Neutrophil (primary cell): ENCODE measurements at regions not wholly inside any gene's neighbourhood (a gene's known extent, or its start where the extent isn't known, plus 50 kb on each side); places are given as distances from the start of the nearest gene placed in this dataset.

Experiments used
- H3K27ac ChIP-seq: fragments of 200-600 bp; sonication (generic); 2 replicates; pipeline ENCODE4 v1.5.1; 2016; ENCODE audit warnings: mild to moderate bottlenecking, moderate library complexity
- H3K27me3 ChIP-seq: fragments of 200-600 bp; sonication (generic); 2 replicates; pipeline ENCODE4 v1.6.0; 2016; ENCODE audit warnings: mild to moderate bottlenecking
- H3K36me3 ChIP-seq: fragments of 200-600 bp; sonication (generic); 2 replicates; pipeline ENCODE4 v1.5.1; 2017
- H3K4me1 ChIP-seq, 2 experiments: fragments of 200-600 bp in 1 of 2; sonication (generic) in 1 of 2; 1 replicate in 1 of 2; 2 replicates in 1 of 2; pipeline versions ENCODE4 v1.5.1 to v1.6.1; 2013 to 2016; ENCODE audit warnings: low read depth in 1 of 2, low read length in 1 of 2, mild to moderate bottlenecking in 1 of 2, moderate library complexity in 1 of 2; ENCODE audit not compliant: control insufficient read depth in 1 of 2, insufficient read depth in 1 of 2
- H3K4me3 ChIP-seq, 2 experiments: fragments of 200-600 bp in 1 of 2; sonication (generic) in 1 of 2; 1 replicate in 1 of 2; 2 replicates in 1 of 2; pipeline ENCODE4 v1.5.1; 2013 to 2016; ENCODE audit warnings: low read depth in 1 of 2, low read length in 1 of 2, mild to moderate bottlenecking in 1 of 2, moderate library complexity in 1 of 2
- H3K9me3 ChIP-seq: fragments of 200-600 bp; sonication (generic); 2 replicates; pipeline ENCODE4 v1.5.1; 2016
- TF ChIP-seq, protein P1 (sequence below): fragments of 200-600 bp; sonication (generic); IDR thresholded peaks from 2 replicates; pipeline ENCODE4 v1.5.1; 2016; ENCODE audit warnings: antibody characterized with exemption

DNA sequence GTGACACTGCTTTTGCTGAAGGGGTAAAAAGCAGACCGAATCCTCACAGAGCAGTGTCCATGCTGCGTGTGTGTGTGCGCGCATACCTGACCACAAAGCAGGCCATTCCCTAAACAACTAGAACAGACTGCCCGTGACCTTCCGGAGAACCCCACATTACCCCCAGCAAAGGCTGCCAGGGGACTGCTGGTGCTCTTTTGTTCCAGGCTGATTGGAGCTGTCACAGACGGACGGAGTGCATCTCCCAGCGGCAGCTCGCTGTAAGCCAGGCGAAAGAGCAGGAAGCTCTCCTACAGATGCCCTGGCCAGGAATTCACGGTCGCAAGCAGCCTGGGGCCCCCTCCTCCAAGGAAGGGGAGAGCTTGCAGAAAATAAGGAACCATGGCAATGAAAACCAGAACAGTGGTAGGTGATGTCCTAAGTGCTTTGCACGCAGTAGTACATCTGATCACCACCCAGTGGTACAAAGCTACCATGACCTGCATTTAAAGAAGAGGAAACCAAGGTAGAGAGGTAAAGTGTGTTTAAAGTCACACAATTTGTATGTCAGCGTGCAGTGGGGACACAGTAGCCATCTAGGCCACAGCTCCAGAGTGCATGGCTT lies 153.4 kb upstream of the DYNLRB2 start:
- TF ChIP-seq, protein P1, sequence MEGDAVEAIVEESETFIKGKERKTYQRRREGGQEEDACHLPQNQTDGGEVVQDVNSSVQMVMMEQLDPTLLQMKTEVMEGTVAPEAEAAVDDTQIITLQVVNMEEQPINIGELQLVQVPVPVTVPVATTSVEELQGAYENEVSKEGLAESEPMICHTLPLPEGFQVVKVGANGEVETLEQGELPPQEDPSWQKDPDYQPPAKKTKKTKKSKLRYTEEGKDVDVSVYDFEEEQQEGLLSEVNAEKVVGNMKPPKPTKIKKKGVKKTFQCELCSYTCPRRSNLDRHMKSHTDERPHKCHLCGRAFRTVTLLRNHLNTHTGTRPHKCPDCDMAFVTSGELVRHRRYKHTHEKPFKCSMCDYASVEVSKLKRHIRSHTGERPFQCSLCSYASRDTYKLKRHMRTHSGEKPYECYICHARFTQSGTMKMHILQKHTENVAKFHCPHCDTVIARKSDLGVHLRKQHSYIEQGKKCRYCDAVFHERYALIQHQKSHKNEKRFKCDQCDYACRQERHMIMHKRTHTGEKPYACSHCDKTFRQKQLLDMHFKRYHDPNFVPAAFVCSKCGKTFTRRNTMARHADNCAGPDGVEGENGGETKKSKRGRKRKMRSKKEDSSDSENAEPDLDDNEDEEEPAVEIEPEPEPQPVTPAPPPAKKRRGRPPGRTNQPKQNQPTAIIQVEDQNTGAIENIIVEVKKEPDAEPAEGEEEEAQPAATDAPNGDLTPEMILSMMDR = no peak
- H3K4me3 ChIP-seq = no peak overlapping the region
- H3K4me1 ChIP-seq = no peaks in the 10 kb centered on the region
- H3K36me3 ChIP-seq = no peaks in the 10 kb centered on the region
- peaks cover 8% of the 10 kb centered on the region for H3K27me3 ChIP-seq
- no peak overlapping the region for H3K27ac ChIP-seq
- no peaks in the 10 kb centered on the region for H3K9me3 ChIP-seq

DNA sequence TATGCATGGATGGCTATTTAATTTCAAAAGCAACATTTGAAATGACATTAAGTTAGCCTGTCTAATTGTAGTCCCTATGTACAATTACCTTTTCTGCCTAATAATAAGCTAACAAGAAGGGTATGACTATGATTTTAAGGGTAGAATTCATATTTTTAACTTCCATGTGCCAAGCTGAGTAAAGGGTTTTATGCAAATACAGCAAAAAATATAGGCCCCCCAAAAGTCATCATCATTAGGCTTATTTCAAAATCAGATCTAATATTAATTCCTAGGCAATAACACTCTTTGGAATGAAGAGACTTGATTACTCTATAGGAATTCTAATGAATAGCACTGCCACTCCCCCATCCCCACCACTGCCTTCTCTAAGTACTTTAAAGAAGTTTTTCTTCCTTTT lies 155.9 kb upstream of the DYNLRB2 start:
- Histone ChIP-seq H3K27ac (no peak overlapping the region), H3K4me3 (no peak overlapping the region), H3K4me1 (no peaks in the 10 kb centered on the region), H3K27me3 (peaks cover 8% of the 10 kb centered on the region), H3K36me3 (no peaks in the 10 kb centered on the region), H3K9me3 (no peaks in the 10 kb centered on the region)
- TF ChIP-seq, protein P1 = no peak

DNA sequence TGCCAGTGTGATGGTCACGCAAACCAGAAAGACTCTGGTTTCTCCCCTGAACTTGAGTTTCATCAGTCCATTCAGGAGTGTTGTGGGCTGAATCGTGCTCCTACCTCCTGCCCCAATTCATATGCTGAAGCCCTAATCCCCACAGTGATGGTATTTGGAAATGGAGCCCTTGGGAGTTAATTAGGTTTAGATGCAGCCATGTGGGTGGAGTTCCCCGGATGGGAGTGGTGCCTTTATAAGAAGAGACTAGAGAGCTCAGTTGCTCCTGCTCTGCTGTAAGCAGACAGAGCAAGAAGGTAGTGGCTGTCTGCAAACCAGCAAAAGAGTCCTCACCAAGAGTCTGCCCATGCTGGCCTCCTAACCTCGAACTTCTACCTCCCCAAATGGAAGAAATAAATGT lies 160.3 kb upstream of the DYNLRB2 start:
- H3K4me1 ChIP-seq = no peaks in the 10 kb centered on the region
- TF ChIP-seq, protein P1 = no peak
- H3K36me3 ChIP-seq = no peaks in the 10 kb centered on the region
- no peaks in the 10 kb centered on the region for H3K27me3 ChIP-seq
- no peaks in the 10 kb centered on the region for H3K9me3 ChIP-seq
- no peak overlapping the region for H3K4me3 ChIP-seq
- H3K27ac ChIP-seq = no peak overlapping the region

DNA sequence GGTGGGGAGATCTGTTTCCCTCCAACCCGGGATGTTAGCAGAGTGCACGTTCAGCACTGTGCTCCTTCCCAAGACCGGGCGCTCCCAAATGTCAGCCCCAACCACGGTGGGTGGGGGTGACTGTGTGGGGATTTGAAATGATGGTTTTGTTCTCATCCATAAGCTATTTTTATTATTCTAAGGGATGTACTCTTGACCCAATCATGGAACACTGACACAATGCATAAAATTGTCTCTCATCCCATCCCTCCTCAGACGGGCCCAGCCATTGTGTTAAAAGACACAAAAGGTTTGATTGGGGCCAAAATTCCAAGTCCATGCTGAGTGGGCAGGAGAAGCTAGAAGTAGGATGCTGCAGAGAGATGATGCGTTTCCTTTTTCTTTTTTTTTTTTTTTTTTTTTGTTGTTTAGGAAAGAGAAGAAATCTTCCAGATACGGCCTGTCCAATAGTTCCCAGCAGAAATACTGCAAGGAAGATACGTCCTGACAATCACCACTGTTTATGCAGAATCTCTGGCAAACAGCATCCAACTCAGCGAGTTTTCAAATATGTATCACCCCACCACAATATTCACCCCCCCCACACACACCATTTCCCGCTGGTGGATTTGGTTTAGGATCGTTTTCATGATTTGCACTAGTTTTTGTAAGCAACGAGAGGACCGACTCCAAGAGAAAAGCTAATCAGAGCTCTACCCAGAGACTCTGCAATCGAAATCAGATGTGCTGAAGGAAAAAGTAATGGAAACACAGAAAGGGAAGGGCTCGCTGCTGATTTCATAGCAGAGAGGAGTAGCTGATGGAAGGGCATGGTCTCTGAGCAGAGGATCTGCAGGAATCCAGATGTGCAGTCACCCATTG lies 163.5 kb upstream of the DYNLRB2 start:
- Histone ChIP-seq H3K9me3 (no peaks in the 10 kb centered on the region), H3K27me3 (no peaks in the 10 kb centered on the region), H3K27ac (no peak overlapping the region)

DNA sequence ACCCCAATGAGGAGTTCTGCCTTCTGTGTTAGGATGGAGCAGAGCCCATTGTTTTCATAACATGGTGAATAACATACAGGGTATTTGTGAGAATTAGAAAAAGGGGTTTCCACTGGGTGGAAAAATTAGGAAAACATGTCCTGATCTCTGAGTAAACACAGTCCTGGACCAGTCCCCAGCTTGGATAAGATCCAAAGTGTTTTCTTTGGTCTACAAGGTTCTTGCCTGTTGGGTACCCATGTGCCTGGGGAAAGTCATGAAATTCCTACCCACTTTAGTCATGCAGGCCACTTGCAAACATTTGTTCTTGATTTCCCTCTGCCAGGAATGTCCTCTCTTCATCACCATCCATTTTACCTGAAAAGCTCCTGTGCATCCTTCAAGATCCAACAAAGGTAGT lies 164.8 kb upstream of the DYNLRB2 start:
- Histone ChIP-seq H3K27me3 (no peaks in the 10 kb centered on the region), H3K9me3 (no peaks in the 10 kb centered on the region), H3K27ac (no peak overlapping the region), H3K4me1 (no peaks in the 10 kb centered on the region), H3K4me3 (no peak overlapping the region), H3K36me3 (no peaks in the 10 kb centered on the region)
- TF ChIP-seq, protein P1 = no peak

More for the DNA sequence above, 163.5 kb upstream of the DYNLRB2 start:
- Histone ChIP-seq H3K4me3 (no peak overlapping the region), H3K36me3 (no peaks in the 10 kb centered on the region), H3K4me1 (no peaks in the 10 kb centered on the region)
- TF ChIP-seq, protein P1 = no peak
